ENCODE measurements at regions not wholly inside any gene's neighbourhood (a gene's known extent, or its start where the extent isn't known, plus 50 kb on each side); places are given as distances from the start of the nearest gene placed in this dataset.

- H2BK120ac ChIP-seq (replicated peaks; ENCODE audit: low read depth, low read length), result no peak overlapping the region
- H4K20me1 ChIP-seq (replicated peaks in 1 of 2; ENCODE audit: control insufficient read depth in 1 of 2, insufficient read depth in 2 of 2, low read length in 2 of 2), result no peaks in the 10 kb centered on the region
- H3K56ac ChIP-seq (replicated peaks; ENCODE audit: insufficient read length, low read depth, low read length), result no peak overlapping the region
- no peak overlapping the region for H3K4me2 ChIP-seq (ENCODE audit: insufficient read depth in 1 of 2, low read depth in 2 of 2, low read length in 2 of 2)
- ChIA-PET POLR2A (ENCODE audit: partially characterized antibody) (no interaction called here), CTCF (ENCODE audit: partially characterized antibody) (interaction anchor here (0.6 to 1.4 kb wide), 5 partner anchors 12 to 386 kb away, joined by 3 to 5 read pairs (median 3); no protein-coding TSS in a partner anchor)
- H3K4me1 ChIP-seq (replicated peaks in 1 of 4; ENCODE audit: control insufficient read depth in 3 of 4, insufficient read depth in 4 of 4, low read length in 3 of 4), result peaks cover 0 to 4% (median 0%) of the 10 kb centered on the region in 4 experiments; a peak in 2 of 7 replicates
- H3K23ac ChIP-seq (ENCODE audit: insufficient read length), result no peak overlapping the region
- no peak overlapping the region for H2BK12ac ChIP-seq (ENCODE audit: low read depth, low read length)
- 0 out of 4 replicates have a peak, but pooled peaks cover 0 to 3% of the 10 kb centered on the region in 2 experiments for H3K9me3 ChIP-seq (ENCODE audit: insufficient read depth in 2 of 2, low read depth in 1 of 2, low read length in 1 of 2)
- H2BK5ac ChIP-seq (ENCODE audit: low read depth, low read length), result no peak overlapping the region
- H3K18ac ChIP-seq (ENCODE audit: extremely low read depth, low read length), result no peak overlapping the region
- no peak overlapping the region for H2BK20ac ChIP-seq (ENCODE audit: low read length)
- H3K23me2 ChIP-seq (ENCODE audit: low read depth, low read length), result no peaks in the 10 kb centered on the region
- no peak overlapping the region for H3K4ac ChIP-seq (replicated peaks; ENCODE audit: insufficient read length, low read depth, low read length)
- no peak overlapping the region for H3K4me3 ChIP-seq (ENCODE audit: extremely low read depth in 1 of 4, insufficient read depth in 2 of 4, low read depth in 3 of 4, low read length in 4 of 4)
- H2BK15ac ChIP-seq (ENCODE audit: low read length), result no peak overlapping the region
- no peak for FAIRE-seq
- no peak overlapping the region for H3K9ac ChIP-seq (replicated peaks in 1 of 4; ENCODE audit: extremely low read depth in 1 of 4, low read depth in 3 of 4, low read length in 3 of 4)
- H2AK5ac ChIP-seq (ENCODE audit: low read depth, low read length), result no peak overlapping the region
- no peak for DNase-seq (ENCODE audit: low read depth in 1 of 2, low spot score in 2 of 2)
- no peak overlapping the region for H3K27ac ChIP-seq (ENCODE audit: low read depth, low read length)
- 80% methylated on average over 5 of the region's 5 CpGs; no CpG with 5 or more reads in 1 of the 2 experiments for WGBS, 2 experiments (ENCODE audit: extremely low coverage in 1 of 2, insufficient coverage in 1 of 2, insufficient read length in 1 of 2, insufficient replicate concordance in 2 of 2, low coverage in 1 of 2, low lambda C conversion rate in 2 of 2, missing lambda C conversion rate in 1 of 2)
- H3K27me3 ChIP-seq (replicated peaks in 1 of 4; ENCODE audit: control insufficient read depth in 3 of 4, extremely low read depth in 1 of 4, insufficient read depth in 3 of 4, low read length in 3 of 4), result no peaks in the 10 kb centered on the region; a peak in 1 of 7 replicates
- no peak overlapping the region for H3K14ac ChIP-seq (ENCODE audit: insufficient read length)
- no peak overlapping the region for H4K91ac ChIP-seq (replicated peaks; ENCODE audit: insufficient read length, low read length)
- H3K79me1 ChIP-seq (ENCODE audit: low read depth, low read length), result no peaks in the 10 kb centered on the region
- H3K79me2 ChIP-seq (ENCODE audit: control insufficient read depth in 1 of 2, insufficient read depth in 2 of 2, low read length in 2 of 2), result no peaks in the 10 kb centered on the region
- no peaks in the 10 kb centered on the region for H3K36me3 ChIP-seq (ENCODE audit: control insufficient read depth in 2 of 4, insufficient read depth in 4 of 4, low read length in 3 of 4)
- no peak overlapping the region for H4K5ac ChIP-seq (ENCODE audit: insufficient read length, low read depth, low read length)
- H2AFZ ChIP-seq (ENCODE audit: low read length), result no peak overlapping the region
- no peak overlapping the region for H4K8ac ChIP-seq (ENCODE audit: extremely low read depth, insufficient read depth, low read length)
- TF ChIP-seq POLR2AphosphoS5 (IDR thresholded peaks at IDR 0.05; ENCODE audit: low read depth, low read length) (no peak), EP300 (IDR thresholded peaks at IDR 0.05; ENCODE audit: borderline replicate concordance in 1 of 2, low read depth in 2 of 2, low read length in 2 of 2) (no peak), USF2 (IDR thresholded peaks at IDR 0.05; ENCODE audit: low read length) (no peak), GTF2F1 (IDR thresholded peaks at IDR 0.05; ENCODE audit: borderline replicate concordance, low read depth, low read length) (no peak), POLR2A (IDR thresholded peaks at IDR 0.05; ENCODE audit: control extremely low read depth in 1 of 2, low read depth in 2 of 2, low read length in 2 of 2) (no peak), SIX5 (IDR thresholded peaks at IDR 0.05; ENCODE audit: low read depth, low read length) (no peak), RNF2 (IDR thresholded peaks at IDR 0.05; ENCODE audit: borderline replicate concordance, low read depth, low read length, missing control alignments, poor library complexity, severe bottlenecking) (no peak), KDM5A (IDR thresholded peaks at IDR 0.05; ENCODE audit: low read length) (no peak), SP4 (IDR thresholded peaks at IDR 0.05; ENCODE audit: low read length) (no peak), RXRA (IDR thresholded peaks at IDR 0.05; ENCODE audit: insufficient read depth, low read depth, low read length) (no peak), TBP (IDR thresholded peaks at IDR 0.05; ENCODE audit: low read depth, low read length) (no peak), ATF3 (IDR thresholded peaks at IDR 0.05; ENCODE audit: insufficient read depth, low read depth, low read length) (no peak), TEAD4 (IDR thresholded peaks at IDR 0.05; ENCODE audit: low read depth, low read length) (no peak)
Measured at GRCh38 chr6:40642190-40642589, 55.0 kb upstream of the LRFN2 start.
